PC-3 (cell line): ENCODE measurements at regions not wholly inside any gene's neighbourhood (a gene's known extent, or its start where the extent isn't known, plus 50 kb on each side); places are given as distances from the start of the nearest gene placed in this dataset.

ENCODE experiments used
- ATAC-seq: fragments of 200-7000 bp; cut with Tn5 transposase; 2 replicates; pipeline ENCODE4 v1.9.1; 2020; ENCODE audit warnings: mild to moderate bottlenecking, moderate library complexity
- BruUV-seq: library from RNA; stranded (reverse); fragments of 400-500 nt; replicated peaks from 2 replicates; lab custom pipeline; 2021; lab: Mats Ljungman, UMichigan
- CTCF ChIA-PET: fragments of 300-600 bp; sonication (Branson Sonifier 250); formaldehyde crosslinking; loops from one replicate; lab custom pipeline; 2022; ENCODE audit warnings: antibody characterized with exemption; lab: Charles Lee
- POLR2A ChIA-PET: fragments of 300-600 bp; sonication (Branson Sonifier 250); formaldehyde crosslinking; loops from one replicate; lab custom pipeline; 2022; ENCODE audit warnings: antibody characterized with exemption; ENCODE audit not compliant: unreplicated experiment; lab: Charles Lee
- DNase-seq: peaks from one replicate; pipeline ENCODE4 v3.0.0-alpha.2; 2015
- H2AFZ ChIP-seq: fragments of 300-600 bp; sonication (generic); 2 replicates; pipeline ENCODE4 v1.6.0; 2016; ENCODE audit warnings: antibody characterized with exemption, low read length
- H3F3A ChIP-seq: fragments of 300-600 bp; sonication (generic); one replicate; pipeline ENCODE4 v1.6.0; 2017; ENCODE audit warnings: antibody characterized with exemption, low read length, control low read depth, mild to moderate bottlenecking; ENCODE audit not compliant: unreplicated experiment
- H3K27ac ChIP-seq: fragments of 300-600 bp; sonication (generic); 2 replicates; pipeline ENCODE4 v1.5.1; 2016; ENCODE audit warnings: mild to moderate bottlenecking, low read length
- H3K27me3 ChIP-seq: fragments of 300-600 bp; sonication (generic); 2 replicates; pipeline ENCODE4 v1.6.1; 2016; ENCODE audit warnings: low read length, mixed read lengths
- H3K36me3 ChIP-seq: fragments of 300-600 bp; sonication (generic); 2 replicates; pipeline ENCODE4 v1.6.1; 2016; ENCODE audit warnings: low read depth, mixed run types, low read length, mixed read lengths
- H3K4me1 ChIP-seq: fragments of 300-600 bp; sonication (generic); 2 replicates; pipeline ENCODE4 v1.5.1; 2016; ENCODE audit warnings: low read length; ENCODE audit not compliant: insufficient read depth
- H3K4me2 ChIP-seq: fragments of 300-600 bp; sonication (generic); 2 replicates; pipeline ENCODE4 v1.6.0; 2016; ENCODE audit warnings: low read length
- H3K4me3 ChIP-seq: fragments of 300-600 bp; sonication (generic); 2 replicates; pipeline ENCODE4 v1.5.1; 2016; ENCODE audit warnings: mild to moderate bottlenecking, low read length, mixed read lengths
- H3K79me2 ChIP-seq: fragments of 300-600 bp; sonication (generic); 2 replicates; pipeline ENCODE4 v1.6.1; 2017; ENCODE audit warnings: low read length, mixed read lengths
- H3K9ac ChIP-seq: fragments of 300-600 bp; sonication (generic); 2 replicates; pipeline ENCODE4 v1.6.0; 2016; ENCODE audit warnings: mild to moderate bottlenecking, low read length
- H3K9me2 ChIP-seq: fragments of 300-600 bp; sonication (generic); replicated peaks from 2 replicates; pipeline ENCODE4 v1.6.1; 2016; ENCODE audit warnings: mixed run types, low read length, mixed read lengths
- H3K9me3 ChIP-seq: fragments of 300-600 bp; sonication (generic); 2 replicates; pipeline ENCODE4 v1.6.1; 2016; ENCODE audit warnings: low read length, mixed read lengths
- H4K20me1 ChIP-seq: fragments of 300-600 bp; sonication (generic); 2 replicates; pipeline ENCODE4 v1.6.1; 2016; ENCODE audit warnings: low read length, mixed read lengths
- EZH2 ChIP-seq: fragments of 300-600 bp; sonication (generic); IDR thresholded peaks from one replicate; pipeline ENCODE4 v1.6.1; 2017; ENCODE audit warnings: antibody characterized with exemption, mild to moderate bottlenecking, low read length; ENCODE audit not compliant: unreplicated experiment
- EZH2phosphoT487 ChIP-seq: fragments of 300-600 bp; sonication (generic); IDR thresholded peaks from 2 replicates; pipeline ENCODE4 v1.6.1; 2018; ENCODE audit warnings: mild to moderate bottlenecking, antibody characterized with exemption, low read length, borderline replicate concordance
- intact Hi-C: fragments of 100-400 bp; cut with micrococcal nuclease; formaldehyde crosslinking; loops from 2 replicates; pipeline ENCODE4 v1.9.0; 2023
- TF ChIP-seq, protein P1 (sequence below): fragments of 300-600 bp; sonication (generic); conservative IDR thresholded peaks from 2 replicates; pipeline ENCODE4 v1.5.1; 2017; ENCODE audit warnings: antibody characterized with exemption, low read depth, mild to moderate bottlenecking, low read length

DNA sequence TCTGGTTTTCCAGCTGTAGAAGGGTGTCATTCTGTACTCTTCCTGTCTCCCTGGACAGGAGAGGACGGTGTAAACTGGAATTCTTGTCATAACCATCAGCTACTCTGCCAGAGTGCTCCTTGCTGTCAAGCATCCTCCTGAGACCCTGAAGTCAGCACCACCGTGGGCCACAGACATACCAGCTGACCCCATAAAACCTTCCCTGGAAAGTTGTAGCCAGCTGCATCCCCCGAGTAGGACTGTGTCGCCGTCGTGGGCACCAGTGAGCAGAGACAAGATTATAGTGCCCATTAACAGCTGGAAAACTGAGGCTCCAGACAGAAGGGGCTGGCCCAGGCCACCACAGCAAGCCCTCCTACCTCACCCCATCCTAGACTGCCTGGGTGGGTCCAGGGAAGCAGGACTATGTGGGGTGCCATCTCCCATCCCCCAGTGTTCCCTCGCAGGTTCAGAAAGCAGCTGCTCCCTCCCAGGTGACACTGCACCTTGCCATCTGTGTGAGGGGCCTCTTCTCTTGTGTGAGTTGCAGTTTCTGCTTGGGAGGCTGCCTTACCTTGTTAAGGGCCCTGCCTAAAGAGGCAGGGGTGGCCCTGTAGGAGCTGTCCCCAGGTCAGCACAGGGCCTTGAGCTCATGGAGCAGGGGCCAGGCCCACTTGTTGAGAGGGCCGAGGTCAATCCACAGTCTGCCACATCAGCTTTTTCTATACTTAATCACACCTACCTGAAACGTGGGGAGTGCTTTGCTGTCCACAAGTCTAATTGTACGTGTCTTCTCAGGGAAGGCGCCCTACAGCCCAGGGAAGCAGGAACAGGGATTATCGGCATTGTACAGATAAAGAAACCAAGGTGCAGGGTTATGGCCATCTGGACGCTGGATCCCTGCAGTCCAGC is 191.9 kb upstream of the LINGO1 start:
- no peaks in the 10 kb centered on the region for H3K4me1 ChIP-seq
- ATAC-seq (no peak), DNase-seq (no peak)
- intact Hi-C loops: no loop called here
- no peaks in the 10 kb centered on the region for H3K9me3 ChIP-seq
- no peaks in the 10 kb centered on the region for H3K79me2 ChIP-seq
- H3K36me3 ChIP-seq: no peaks in the 10 kb centered on the region
- no peak overlapping the region for H3K4me3 ChIP-seq
- TF ChIP-seq EZH2phosphoT487 (no peak), EZH2 (no peak)
- TF ChIP-seq, protein P1, sequence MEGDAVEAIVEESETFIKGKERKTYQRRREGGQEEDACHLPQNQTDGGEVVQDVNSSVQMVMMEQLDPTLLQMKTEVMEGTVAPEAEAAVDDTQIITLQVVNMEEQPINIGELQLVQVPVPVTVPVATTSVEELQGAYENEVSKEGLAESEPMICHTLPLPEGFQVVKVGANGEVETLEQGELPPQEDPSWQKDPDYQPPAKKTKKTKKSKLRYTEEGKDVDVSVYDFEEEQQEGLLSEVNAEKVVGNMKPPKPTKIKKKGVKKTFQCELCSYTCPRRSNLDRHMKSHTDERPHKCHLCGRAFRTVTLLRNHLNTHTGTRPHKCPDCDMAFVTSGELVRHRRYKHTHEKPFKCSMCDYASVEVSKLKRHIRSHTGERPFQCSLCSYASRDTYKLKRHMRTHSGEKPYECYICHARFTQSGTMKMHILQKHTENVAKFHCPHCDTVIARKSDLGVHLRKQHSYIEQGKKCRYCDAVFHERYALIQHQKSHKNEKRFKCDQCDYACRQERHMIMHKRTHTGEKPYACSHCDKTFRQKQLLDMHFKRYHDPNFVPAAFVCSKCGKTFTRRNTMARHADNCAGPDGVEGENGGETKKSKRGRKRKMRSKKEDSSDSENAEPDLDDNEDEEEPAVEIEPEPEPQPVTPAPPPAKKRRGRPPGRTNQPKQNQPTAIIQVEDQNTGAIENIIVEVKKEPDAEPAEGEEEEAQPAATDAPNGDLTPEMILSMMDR: no peak
- peaks cover 18% of the 10 kb centered on the region for H3K27me3 ChIP-seq
- H3F3A ChIP-seq: no peaks in the 10 kb centered on the region
- H3K9ac ChIP-seq: no peak overlapping the region
- BruUV-seq: no TSS peak
- ChIA-PET POLR2A (no interaction called here), CTCF (no interaction called here)
- H3K27ac ChIP-seq: no peak overlapping the region
- H3K4me2 ChIP-seq: no peak overlapping the region
- H3K9me2 ChIP-seq: no peaks in the 10 kb centered on the region
- no peak overlapping the region for H2AFZ ChIP-seq
- H4K20me1 ChIP-seq: no peaks in the 10 kb centered on the region

- no peak overlapping the region for H3K27ac ChIP-seq
- no peaks in the 10 kb centered on the region for H3F3A ChIP-seq
- intact Hi-C loops: no loop called here
- no peak overlapping the region for H3K9ac ChIP-seq
- H3K27me3 ChIP-seq: peaks cover 18% of the 10 kb centered on the region
- no peak overlapping the region for H2AFZ ChIP-seq
- no TSS peak for BruUV-seq
- ATAC-seq (no peak), DNase-seq (no peak)
- H3K4me1 ChIP-seq: no peaks in the 10 kb centered on the region
- H3K4me2 ChIP-seq: no peak overlapping the region
- H3K4me3 ChIP-seq: no peak overlapping the region
- POLR2A ChIA-PET: no interaction called here
- TF ChIP-seq, protein P1: no peak
- TF ChIP-seq EZH2phosphoT487 (no peak), EZH2 (no peak)
- no peaks in the 10 kb centered on the region for H3K79me2 ChIP-seq
- CTCF ChIA-PET: no interaction called here
- no peaks in the 10 kb centered on the region for H3K9me3 ChIP-seq
- no peaks in the 10 kb centered on the region for H4K20me1 ChIP-seq
- no peaks in the 10 kb centered on the region for H3K9me2 ChIP-seq
- no peaks in the 10 kb centered on the region for H3K36me3 ChIP-seq
Observed at GRCh38 chr15:77823736-77824135, 191.0 kb upstream of the LINGO1 start.

- Histone ChIP-seq H3K36me3 (no peaks in the 10 kb centered on the region), H3K27me3 (peaks cover 26% of the 10 kb centered on the region), H3K4me2 (no peak overlapping the region), H3K4me3 (no peak overlapping the region), H3K27ac (no peak overlapping the region), H3F3A (no peaks in the 10 kb centered on the region), H4K20me1 (no peaks in the 10 kb centered on the region), H2AFZ (no peak overlapping the region), H3K9me3 (no peaks in the 10 kb centered on the region), H3K9me2 (no peaks in the 10 kb centered on the region), H3K79me2 (no peaks in the 10 kb centered on the region), H3K9ac (no peak overlapping the region), H3K4me1 (no peaks in the 10 kb centered on the region)
- ATAC-seq (no peak), DNase-seq (no peak)
- intact Hi-C loops: no loop called here
- TF ChIP-seq EZH2 (no peak), EZH2phosphoT487 (no peak)
- TF ChIP-seq, protein P1: no peak
- ChIA-PET POLR2A (no interaction called here), CTCF (no interaction called here)
- BruUV-seq: no TSS peak
Observed at GRCh38 chr15:77822631-77823230, 190.0 kb upstream of the LINGO1 start.
